HS-5 (cell line): ENCODE measurements at regions not wholly inside any gene's neighbourhood (a gene's known extent, or its start where the extent isn't known, plus 50 kb on each side); places are given as distances from the start of the nearest gene placed in this dataset.

Experiments used
- DNase-seq: peaks from one replicate; pipeline ENCODE4 v3.0.0-alpha.2; 2012; ENCODE audit warnings: low read depth

GRCh38 chr17:51491416-51491815, 231.1 kb downstream of the UTP18 start:
- DNase-seq = no peak

GRCh38 chr17:51493206-51493605, 232.9 kb downstream of the UTP18 start:
- no peak for DNase-seq

GRCh38 chr17:51496378-51496777, 236.0 kb downstream of the UTP18 start:
- DNase-seq = no peak

- no peak for DNase-seq
These were observed 239.6 kb downstream of the UTP18 start for GRCh38 chr17:51499897-51500296.

GRCh38 chr17:51500454-51500853, 240.1 kb downstream of the UTP18 start:
- no peak for DNase-seq

- DNase-seq = no peak
These were observed 245.1 kb downstream of the UTP18 start for GRCh38 chr17:51505450-51505849.

GRCh38 chr17:51507444-51507843, 247.1 kb downstream of the UTP18 start:
- DNase-seq = no peak

- DNase-seq = no peak
These were observed 247.7 kb downstream of the UTP18 start for GRCh38 chr17:51508048-51508447.

- DNase-seq = no peak
These were observed 250.6 kb downstream of the UTP18 start for GRCh38 chr17:51510940-51511339.

- DNase-seq = no peak
These were observed 252.0 kb downstream of the UTP18 start for GRCh38 chr17:51512220-51512907.

- DNase-seq = no peak
These were observed 256.6 kb downstream of the UTP18 start for GRCh38 chr17:51516924-51517323.

GRCh38 chr17:51524524-51524923, 264.2 kb downstream of the UTP18 start:
- DNase-seq = no peak

- DNase-seq = no peak
These were observed 266.2 kb downstream of the UTP18 start for GRCh38 chr17:51526507-51526906.

GRCh38 chr17:51527225-51527982, 267.1 kb downstream of the UTP18 start:
- DNase-seq = no peak

- no peak for DNase-seq
These were observed 267.8 kb downstream of the UTP18 start for GRCh38 chr17:51528111-51528510.

GRCh38 chr17:51533219-51533618, 272.9 kb downstream of the UTP18 start:
- no peak for DNase-seq

- DNase-seq = no peak
These were observed 273.5 kb downstream of the UTP18 start for GRCh38 chr17:51533821-51534220.

GRCh38 chr17:51536627-51537026, 276.3 kb downstream of the UTP18 start:
- DNase-seq = no peak

- no peak for DNase-seq
These were observed 277.7 kb downstream of the UTP18 start for GRCh38 chr17:51537996-51538550.

- no peak for DNase-seq
These were observed 279.8 kb downstream of the UTP18 start for GRCh38 chr17:51540151-51540550.

GRCh38 chr17:51541215-51541614, 280.9 kb downstream of the UTP18 start:
- no peak for DNase-seq

- DNase-seq = no peak
These were observed 285.8 kb downstream of the UTP18 start for GRCh38 chr17:51546114-51546513.

- DNase-seq = no peak
These were observed 287.8 kb downstream of the UTP18 start for GRCh38 chr17:51548125-51548524.
